HEK293T (cell line): ENCODE measurements at regions not wholly inside any gene's neighbourhood (a gene's known extent, or its start where the extent isn't known, plus 50 kb on each side); places are given as distances from the start of the nearest gene placed in this dataset.

Experiments
- CTCF ChIA-PET: fragments of 350-600 bp; formaldehyde crosslinking; extraction: SDS; loops from one replicate; lab custom pipeline; 2021; ENCODE audit warnings: antibody characterized with exemption, inconsistent platforms; lab: Yijun Ruan, JAX
- POLR2A ChIA-PET: fragments of 350-600 bp; formaldehyde crosslinking; extraction: SDS; loops from one replicate; lab custom pipeline; 2020; ENCODE audit warnings: antibody characterized with exemption, inconsistent platforms; lab: Yijun Ruan, JAX
- DNase-seq: peaks from one replicate; pipeline ENCODE4 v3.0.0; 2012; ENCODE audit warnings: mixed read lengths; ENCODE audit errors: extremely low spot score
- ARNT ChIP-seq: fragments of 450-650 bp; IDR thresholded peaks from 2 replicates; pipeline ENCODE4 v1.6.1; 2017; ENCODE audit warnings: mild to moderate bottlenecking
- BHLHE40 ChIP-seq: fragments of 450-650 bp; IDR thresholded peaks from 2 replicates; pipeline ENCODE4 v1.6.1; 2016; ENCODE audit warnings: mild to moderate bottlenecking, moderate library complexity, borderline replicate concordance
- CTBP1 ChIP-seq: fragments of 450-650 bp; IDR thresholded peaks from 2 replicates; pipeline ENCODE4 v1.6.1; 2016; ENCODE audit warnings: borderline replicate concordance
- ELF4 ChIP-seq: fragments of 450-650 bp; IDR thresholded peaks from 2 replicates; pipeline ENCODE4 v1.6.1; 2017; ENCODE audit warnings: antibody characterized with exemption
- FOXA1 ChIP-seq: fragments of 450-650 bp; IDR thresholded peaks from 2 replicates; pipeline ENCODE4 v1.6.1; 2016; ENCODE audit warnings: mild to moderate bottlenecking
- FOXK2 ChIP-seq: fragments of 450-650 bp; IDR thresholded peaks from 2 replicates; pipeline ENCODE4 v1.6.1; 2016; ENCODE audit warnings: mild to moderate bottlenecking
- FOXM1 ChIP-seq: fragments of 450-650 bp; IDR thresholded peaks from 2 replicates; pipeline ENCODE4 v1.6.1; 2017; ENCODE audit warnings: mild to moderate bottlenecking, borderline replicate concordance
- HDGF ChIP-seq: fragments of 450-650 bp; IDR thresholded peaks from 2 replicates; pipeline ENCODE4 v1.6.1; 2017; ENCODE audit warnings: antibody characterized with exemption, borderline replicate concordance
- L3MBTL2 ChIP-seq: fragments of 450-650 bp; conservative IDR thresholded peaks from 2 replicates; pipeline ENCODE4 v1.6.1; 2016; ENCODE audit warnings: mild to moderate bottlenecking
- LEF1 ChIP-seq: fragments of 450-650 bp; IDR thresholded peaks from 2 replicates; pipeline ENCODE4 v1.6.1; 2017; ENCODE audit warnings: mild to moderate bottlenecking, borderline replicate concordance
- NFRKB ChIP-seq: fragments of 450-650 bp; IDR thresholded peaks from 2 replicates; pipeline ENCODE4 v1.6.1; 2016; ENCODE audit warnings: mild to moderate bottlenecking, moderate library complexity
- PKNOX1 ChIP-seq: fragments of 450-650 bp; IDR thresholded peaks from 2 replicates; pipeline ENCODE4 v1.6.1; 2016
- SP1 ChIP-seq: fragments of 450-650 bp; IDR thresholded peaks from 2 replicates; pipeline ENCODE4 v1.6.1; 2017
- SUZ12 ChIP-seq: fragments of 450-650 bp; IDR thresholded peaks from 2 replicates; pipeline ENCODE4 v1.6.1; 2016; ENCODE audit warnings: mild to moderate bottlenecking
- TARDBP ChIP-seq: fragments of 450-650 bp; IDR thresholded peaks from 2 replicates; pipeline ENCODE4 v1.6.1; 2016
- ZNF384 ChIP-seq: fragments of 450-650 bp; IDR thresholded peaks from 2 replicates; pipeline ENCODE4 v1.6.1; 2016

- ChIA-PET POLR2A (no interaction called here), CTCF (interaction anchor here (0.7 kb wide), 1 partner anchor 194 kb away, joined by 7 read pairs; no protein-coding TSS in a partner anchor)
- TF ChIP-seq ELF4 (no peak), ARNT (no peak), FOXM1 (no peak), FOXA1 (no peak), HDGF (no peak), L3MBTL2 (no peak), NFRKB (no peak), TARDBP (no peak), ZNF384 (no peak), SP1 (no peak), FOXK2 (no peak)
- DNase-seq, result no peak
These were observed 75.1 kb upstream of the PTPRZ1 start for GRCh38 chr7:121797657-121798452.

GRCh38 chr7:121796936-121797656, 75.9 kb upstream of the PTPRZ1 start:
- TF ChIP-seq BHLHE40 (no peak), FOXA1 (no peak), ELF4 (no peak), SUZ12 (no peak), ARNT (no peak), FOXM1 (no peak), ZNF384 (no peak), CTBP1 (no peak), FOXK2 (no peak), TARDBP (no peak), HDGF (no peak)
- CTCF ChIA-PET, result interaction anchor here (0.7 kb wide), 1 partner anchor 195 kb away, joined by 7 read pairs; no protein-coding TSS in a partner anchor
- POLR2A ChIA-PET, result no interaction called here
- no peak for DNase-seq

GRCh38 chr7:121796381-121796780, 76.6 kb upstream of the PTPRZ1 start:
- ChIA-PET CTCF (no interaction called here), POLR2A (no interaction called here)
- DNase-seq, result no peak
- TF ChIP-seq FOXM1, result no peak
- TF ChIP-seq LEF1, result no peak
- no peak for TF ChIP-seq ZNF384
- TF ChIP-seq NFRKB, result no peak
- TF ChIP-seq FOXA1, result no peak
- TF ChIP-seq ELF4, result no peak
- TF ChIP-seq HDGF, result no peak
- TF ChIP-seq ARNT, result no peak
- no peak for TF ChIP-seq TARDBP
- TF ChIP-seq FOXK2, result no peak
- TF ChIP-seq CTBP1, result no peak
- TF ChIP-seq PKNOX1, result no peak
- TF ChIP-seq SUZ12, result no peak
- no peak for TF ChIP-seq L3MBTL2
- TF ChIP-seq BHLHE40, result no peak
- TF ChIP-seq SP1, result no peak

GRCh38 chr7:121795736-121796135, 77.2 kb upstream of the PTPRZ1 start:
- CTCF ChIA-PET, result no interaction called here

GRCh38 chr7:121793716-121794115, 79.2 kb upstream of the PTPRZ1 start:
- TF ChIP-seq SP1, result no peak
- no peak for TF ChIP-seq ZNF384
- no peak for TF ChIP-seq HDGF
- no peak for TF ChIP-seq NFRKB
- TF ChIP-seq L3MBTL2, result no peak
- TF ChIP-seq FOXM1, result no peak
- no peak for TF ChIP-seq TARDBP
- TF ChIP-seq FOXK2, result no peak
- no peak for TF ChIP-seq CTBP1
- TF ChIP-seq PKNOX1, result no peak
- TF ChIP-seq BHLHE40, result no peak
- no peak for TF ChIP-seq SUZ12
- no peak for TF ChIP-seq ARNT
- CTCF ChIA-PET, result no interaction called here
- DNase-seq, result no peak
- POLR2A ChIA-PET, result no interaction called here

More at GRCh38 chr7:121795736-121796135, 77.2 kb upstream of the PTPRZ1 start:
- DNase-seq, result no peak
- POLR2A ChIA-PET, result no interaction called here
- TF ChIP-seq TARDBP, result no peak
- TF ChIP-seq FOXM1, result no peak

- CTCF ChIA-PET, result no interaction called here
These were observed 95.3 kb upstream of the PTPRZ1 start for GRCh38 chr7:121777672-121778071.

More at GRCh38 chr7:121777672-121778071, 95.3 kb upstream of the PTPRZ1 start:
- TF ChIP-seq L3MBTL2 (no peak), FOXK2 (no peak), CTBP1 (no peak), SUZ12 (no peak), FOXA1 (no peak), BHLHE40 (no peak), PKNOX1 (no peak), SP1 (no peak), ELF4 (no peak)
- no peak for DNase-seq
- POLR2A ChIA-PET, result no interaction called here
